HCT116 (cell line): ENCODE measurements at regions not wholly inside any gene's neighbourhood (a gene's known extent, or its start where the extent isn't known, plus 50 kb on each side); places are given as distances from the start of the nearest gene placed in this dataset.

Experiments
- ATAC-seq: fragments of 200-7000 bp; cut with Tn5 transposase; 2 replicates; pipeline ENCODE4 v1.9.1; 2020; ENCODE audit warnings: mild to moderate bottlenecking, moderate library complexity
- BruUV-seq: library from RNA; stranded (reverse); fragments of 400-500 nt; replicated peaks from 2 replicates; lab custom pipeline; 2021; lab: Mats Ljungman, UMichigan
- CTCF ChIA-PET: fragments of 300-600 bp; sonication (Branson Sonifier 250); formaldehyde crosslinking; loops from one replicate; lab custom pipeline; 2021; ENCODE audit warnings: antibody characterized with exemption; lab: Charles Lee
- POLR2A ChIA-PET: fragments of 300-600, 350-600 bp; sonication (Branson Sonifier 250); formaldehyde crosslinking; loops from one replicate; lab custom pipeline; 2021; ENCODE audit warnings: antibody characterized with exemption; lab: Charles Lee
- RAD21 ChIA-PET, 2 experiments: fragments of 300-600 bp; sonication (Branson Sonifier 250); formaldehyde crosslinking; loops; one replicate each; lab custom pipeline; 2023; ENCODE audit warnings: low total read pairs in 2 of 2; ENCODE audit not compliant: uncharacterized antibody in 2 of 2, unreplicated experiment in 2 of 2, low non-redundant PET in 1 of 2; lab: Charles Lee
- DNase-seq: peaks from one replicate; pipeline ENCODE4 v3.0.0-alpha.2; 2010; ENCODE audit warnings: low read depth, low spot score
- H2AFZ ChIP-seq: fragments of 200-600 bp; shearing (Covaris generic), sonication (generic); 2 replicates; pipeline ENCODE4 v1.6.1; 2017; ENCODE audit warnings: low read depth, mixed run types, mixed read lengths, antibody characterized with exemption, low read length; ENCODE audit not compliant: poor library complexity, severe bottlenecking
- H3K27ac ChIP-seq: 2 replicates; pipeline ENCODE4 v1.5.1; 2012; ENCODE audit warnings: low read depth, low read length
- H3K27me3 ChIP-seq: fragments of 200-600 bp; sonication (generic); 2 replicates; pipeline ENCODE4 v1.6.1; 2016; ENCODE audit warnings: mixed run types, low read length, mixed read lengths; ENCODE audit not compliant: insufficient read depth
- H3K36me3 ChIP-seq, 2 experiments: fragments of 200-500 bp in 1 of 2; fragments of 200-600 bp in 1 of 2; sonication (Bioruptor generic) in 1 of 2; sonication (generic) in 1 of 2; 2 replicates each; pipeline versions ENCODE4 v1.5.1 to v1.6.1; 2014 to 2016; ENCODE audit warnings: low read length in 2 of 2, inconsistent platforms in 1 of 2, mixed read lengths in 1 of 2, mixed run types in 1 of 2; ENCODE audit not compliant: insufficient read depth in 2 of 2, control insufficient read depth in 1 of 2
- H3K4me1 ChIP-seq, 2 experiments: fragments of 200-600 bp in 1 of 2; sonication (generic) in 1 of 2; 2 replicates each; pipeline versions ENCODE4 v1.5.1 to v1.6.1; 2012 to 2017; ENCODE audit warnings: low read length in 2 of 2, inconsistent platforms in 1 of 2, mild to moderate bottlenecking in 1 of 2, mixed read lengths in 1 of 2, mixed run types in 1 of 2, moderate library complexity in 1 of 2; ENCODE audit not compliant: insufficient read depth in 2 of 2, control insufficient read depth in 1 of 2
- H3K4me2 ChIP-seq: fragments of 200-600 bp; sonication (generic); 2 replicates; pipeline ENCODE4 v1.6.1; 2017; ENCODE audit warnings: mixed run types, low read length, mixed read lengths
- H3K4me3 ChIP-seq, 2 experiments: fragments of 200-600 bp in 1 of 2; sonication (generic) in 1 of 2; replicated peaks in 1 of 2; 2 replicates each; pipeline ENCODE4 v1.5.1; 2011 to 2016; ENCODE audit warnings: low read length in 2 of 2, control low read depth in 1 of 2, low read depth in 1 of 2, mild to moderate bottlenecking in 1 of 2, mixed read lengths in 1 of 2, mixed run types in 1 of 2
- H3K79me2 ChIP-seq: fragments of 200-600 bp; sonication (generic); 2 replicates; pipeline ENCODE4 v1.6.1; 2017; ENCODE audit warnings: mild to moderate bottlenecking, mixed run types, low read length, moderate library complexity, mixed read lengths; ENCODE audit not compliant: insufficient read depth
- H3K9ac ChIP-seq: fragments of 200-600 bp; sonication (generic); 2 replicates; pipeline ENCODE4 v1.6.1; 2016; ENCODE audit warnings: low read length, mixed read lengths
- H3K9me2 ChIP-seq: fragments of 200-600 bp; sonication (generic), shearing (Covaris generic); 2 replicates; pipeline ENCODE4 v1.6.1; 2017; ENCODE audit warnings: mixed run types, mild to moderate bottlenecking, moderate library complexity; ENCODE audit not compliant: insufficient read depth
- H3K9me3 ChIP-seq, 2 experiments: fragments of 200-500 bp in 1 of 2; fragments of 200-600 bp in 1 of 2; sonication (Bioruptor generic) in 1 of 2; sonication (generic) in 1 of 2; 2 replicates each; pipeline ENCODE4 v1.6.1; 2014 to 2017; ENCODE audit warnings: low read length in 2 of 2, mixed read lengths in 2 of 2, inconsistent platforms in 1 of 2, low read depth in 1 of 2, mild to moderate bottlenecking in 1 of 2, mixed run types in 1 of 2, moderate library complexity in 1 of 2; ENCODE audit not compliant: control insufficient read depth in 1 of 2, insufficient read depth in 1 of 2
- H4K20me1 ChIP-seq: fragments of 200-600 bp; sonication (generic), shearing (Covaris generic); 2 replicates; pipeline ENCODE4 v1.6.1; 2017; ENCODE audit warnings: mixed run types, mild to moderate bottlenecking, moderate library complexity; ENCODE audit not compliant: insufficient read depth
- CBX3 ChIP-seq: IDR thresholded peaks from 2 replicates; pipeline ENCODE4 v1.6.1; 2012; ENCODE audit warnings: low read depth
- CEBPB ChIP-seq: IDR thresholded peaks from 2 replicates; pipeline ENCODE4 v1.6.1; 2012; ENCODE audit warnings: low read depth
- CTCF ChIP-seq, 3 experiments: fragments of 200-600 bp in 1 of 3; sonication (generic) in 1 of 3; IDR thresholded peaks in 2 of 3; conservative IDR thresholded peaks in 1 of 3; 2 replicates each; pipeline ENCODE4 v1.5.1; 2012 to 2017; ENCODE audit warnings: low read depth in 2 of 3, low read length in 2 of 3, antibody characterized with exemption in 1 of 3, borderline replicate concordance in 1 of 3, control low read depth in 1 of 3, mild to moderate bottlenecking in 1 of 3, mixed read lengths in 1 of 3, mixed run types in 1 of 3, moderate library complexity in 1 of 3; ENCODE audit not compliant: insufficient read depth in 1 of 3
- ELF1 ChIP-seq: IDR thresholded peaks from 2 replicates; pipeline ENCODE4 v1.6.1; 2012; ENCODE audit warnings: low read depth, borderline replicate concordance
- EZH2 ChIP-seq: fragments of 200-600 bp; sonication (generic); IDR thresholded peaks from 2 replicates; pipeline ENCODE4 v1.6.1; 2017; ENCODE audit warnings: antibody characterized with exemption, mixed run types
- EZH2phosphoT487 ChIP-seq: fragments of 200-600 bp; IDR thresholded peaks from 2 replicates; pipeline ENCODE4 v1.6.1; 2018; ENCODE audit warnings: antibody characterized with exemption, borderline replicate concordance
- FOSL1 ChIP-seq: IDR thresholded peaks from 2 replicates; pipeline ENCODE4 v1.6.1; 2012; ENCODE audit warnings: low read depth
- JUND ChIP-seq: IDR thresholded peaks from 2 replicates; pipeline ENCODE4 v1.6.1; 2012
- MAX ChIP-seq: IDR thresholded peaks from 2 replicates; pipeline ENCODE4 v1.6.1; 2012
- POLR2A ChIP-seq: IDR thresholded peaks from 2 replicates; pipeline ENCODE4 v1.7.0; 2011; ENCODE audit warnings: borderline replicate concordance; ENCODE audit not compliant: insufficient read depth, insufficient read length; ENCODE audit errors: extremely low read depth
- POLR2AphosphoS5 ChIP-seq: IDR thresholded peaks from 2 replicates; pipeline ENCODE4 v1.6.1; 2011; ENCODE audit warnings: mild to moderate bottlenecking, low read depth, low read length, moderate library complexity
- RAD21 ChIP-seq: IDR thresholded peaks from 2 replicates; pipeline ENCODE4 v1.6.1; 2012; ENCODE audit warnings: low read depth, mild to moderate bottlenecking
- REST ChIP-seq: IDR thresholded peaks from 2 replicates; pipeline ENCODE4 v1.6.1; 2012; ENCODE audit warnings: low read depth
- SP1 ChIP-seq: IDR thresholded peaks from 2 replicates; pipeline ENCODE4 v1.6.1; 2012; ENCODE audit warnings: low read depth
- SRF ChIP-seq: IDR thresholded peaks from 2 replicates; pipeline ENCODE4 v1.6.1; 2012; ENCODE audit warnings: low read depth
- TCF7L2 ChIP-seq: IDR thresholded peaks from 2 replicates; pipeline ENCODE4 v1.7.0; 2011; ENCODE audit warnings: borderline replicate concordance, inconsistent platforms; ENCODE audit not compliant: insufficient read depth, insufficient read length; ENCODE audit errors: extremely low read depth
- ZBTB33 ChIP-seq: IDR thresholded peaks from 2 replicates; pipeline ENCODE4 v1.6.1; 2011; ENCODE audit warnings: mild to moderate bottlenecking, low read length, moderate library complexity; ENCODE audit not compliant: insufficient replicate concordance; ENCODE audit errors: extremely low read depth
- ZFX ChIP-seq: fragments of 450-650 bp; IDR thresholded peaks from 2 replicates; pipeline ENCODE4 v1.6.1; 2017
- ZNF274 ChIP-seq: fragments of 200-500 bp; sonication (Bioruptor generic); IDR thresholded peaks from 2 replicates; pipeline ENCODE4 v1.6.1; 2014; ENCODE audit warnings: mild to moderate bottlenecking, low read depth, low read length, inconsistent platforms
- intact Hi-C: fragments of 100-400 bp; cut with micrococcal nuclease; formaldehyde crosslinking; loops from 2 replicates; pipeline ENCODE4 v1.10.0; 2022

GRCh38 chr10:16116404-16117304 lies 256.3 kb upstream of the MINDY3 start:
- no peak overlapping the region for H3K4me2 ChIP-seq
- no peaks in the 10 kb centered on the region for H3K9me3 ChIP-seq
- H3K27ac ChIP-seq, result no peak overlapping the region
- H3K9me2 ChIP-seq, result no peaks in the 10 kb centered on the region
- TF ChIP-seq JUND (no peak), EZH2phosphoT487 (no peak), REST (no peak), MAX (no peak), POLR2A (no peak), SRF (no peak), CTCF (IDR thresholded peaks at IDR 0.05 in 2 of 3, conservative IDR thresholded peaks at IDR 0.05 in 1 of 3; ENCODE audit: borderline replicate concordance in 1 of 3, insufficient read depth in 1 of 3, low read depth in 2 of 3, low read length in 2 of 3) (peak; percentile 22 to 66 (median 62); a peak in 5 of 6 replicates), FOSL1 (no peak), CBX3 (no peak), ELF1 (no peak), SP1 (no peak), CEBPB (peak; percentile 49), POLR2AphosphoS5 (no peak), TCF7L2 (no peak), EZH2 (no peak), ZFX (no peak), RAD21 (peak; percentile 44), ZBTB33 (no peak), ZNF274 (no peak)
- TF ChIP-seq, all 23 proteins: peak for 3
- Histone ChIP-seq H3K9ac (no peak overlapping the region), H3K27me3 (peaks cover 18% of the 10 kb centered on the region; the same call in 1 of the 2 replicates), H3K36me3 (no peaks in the 10 kb centered on the region), H4K20me1 (no peaks in the 10 kb centered on the region), H3K4me1 (no peaks in the 10 kb centered on the region), H3K4me3 (no peak overlapping the region), H2AFZ (no peak overlapping the region), H3K79me2 (no peaks in the 10 kb centered on the region)
- intact Hi-C loops, result loop anchor here (2.0 kb wide), 1 partner anchor 660 kb away; no protein-coding TSS in a partner anchor
- DNase-seq (peak; percentile 4), ATAC-seq (peak; percentile 72)
- RAD21 ChIA-PET, result no interaction called here
- BruUV-seq, result no TSS peak
- POLR2A ChIA-PET, result no interaction called here
- CTCF ChIA-PET, result interaction anchor here (0.9 kb wide), 1 partner anchor 402 kb away, joined by 3 read pairs; no protein-coding TSS in a partner anchor
